ENCODE measurements at regions not wholly inside any gene's neighbourhood (a gene's known extent, or its start where the extent isn't known, plus 50 kb on each side); places are given as distances from the start of the nearest gene placed in this dataset.
"Not testable (repeated sequence)": the region's sequence is repeated elsewhere in the genome, so short reads cannot be mapped to it uniquely, and the experiment has no call there.

DNA sequence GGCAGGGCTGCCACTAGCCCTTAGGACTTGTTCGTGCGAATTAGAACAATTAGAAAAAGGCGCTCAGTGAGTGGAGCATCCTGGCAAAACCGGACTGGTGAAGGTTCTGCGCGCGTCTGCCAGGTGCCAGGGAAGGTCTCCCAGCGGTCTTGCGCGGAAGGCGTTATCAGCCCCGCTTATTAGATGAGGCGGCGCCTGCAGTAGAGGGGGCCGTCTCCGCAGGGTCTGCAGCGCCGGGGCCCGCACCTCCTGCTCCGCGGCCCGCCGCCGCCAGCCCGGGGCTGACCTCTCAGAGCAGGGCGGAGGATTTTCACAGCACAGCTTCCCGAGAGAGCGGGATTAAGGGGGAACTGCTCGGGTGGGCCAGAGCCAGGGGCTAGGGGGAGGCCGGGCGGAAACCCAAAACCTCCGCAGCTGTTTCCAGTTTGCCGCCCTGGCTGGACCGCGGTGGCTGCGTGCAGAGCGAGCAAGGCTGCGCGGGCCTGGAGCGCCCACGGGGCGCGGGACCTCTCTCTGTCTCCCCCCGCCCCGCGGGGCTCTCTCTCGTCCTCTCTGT, 155.2 kb downstream of the FOXD2 start:
- DNase-seq (ENCODE audit: low read depth in 1 of 2, low spot score in 1 of 2), result no peak

GRCh38 chr1:47593598-47594285, 155.9 kb downstream of the FOXD2 start:
- no peak for DNase-seq (ENCODE audit: low read depth in 1 of 2, low spot score in 1 of 2)

DNA sequence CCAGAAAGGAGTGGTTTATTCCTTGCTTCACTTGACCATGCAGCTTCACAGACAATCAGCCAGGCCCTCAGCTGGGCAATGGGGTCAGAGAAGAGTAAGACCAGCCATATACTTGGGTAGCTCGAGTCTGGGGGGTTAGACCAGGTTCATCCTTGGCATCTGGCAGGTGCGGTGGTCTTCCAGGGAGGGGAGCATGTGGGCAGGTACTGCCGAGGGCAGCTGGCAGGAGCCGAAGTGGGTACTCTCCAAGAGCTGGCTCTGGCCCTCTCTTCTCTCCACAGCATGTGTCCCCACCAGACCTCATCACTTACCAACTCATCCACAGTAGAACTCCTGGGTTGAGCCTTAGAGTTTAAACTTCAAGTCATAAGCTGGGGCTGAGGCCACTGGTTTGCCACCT, 156.8 kb downstream of the FOXD2 start:
- no peak for DNase-seq (ENCODE audit: low read depth in 1 of 2, low spot score in 1 of 2)

DNA sequence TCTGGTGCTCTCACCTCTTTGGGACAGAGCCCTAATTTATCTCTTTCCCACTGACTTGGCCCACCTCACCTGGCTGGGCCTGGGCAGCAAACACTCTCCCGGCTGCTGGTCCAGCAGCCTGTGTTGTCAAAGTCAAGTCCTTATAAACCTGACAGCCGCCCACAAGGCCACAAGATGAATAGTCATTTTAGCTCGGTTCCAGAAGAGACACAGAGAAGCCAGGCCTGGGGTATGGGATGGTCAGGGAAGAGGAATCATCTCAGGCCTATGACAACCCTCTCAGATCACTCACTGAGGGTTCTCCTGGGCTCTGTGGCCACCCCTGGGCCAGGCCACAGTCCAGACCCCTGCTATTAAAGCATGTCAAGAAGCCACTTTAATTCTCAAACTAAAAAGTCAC, 158.5 kb downstream of the FOXD2 start:
- no peak for DNase-seq (ENCODE audit: low read depth in 1 of 2, low spot score in 1 of 2)

DNA sequence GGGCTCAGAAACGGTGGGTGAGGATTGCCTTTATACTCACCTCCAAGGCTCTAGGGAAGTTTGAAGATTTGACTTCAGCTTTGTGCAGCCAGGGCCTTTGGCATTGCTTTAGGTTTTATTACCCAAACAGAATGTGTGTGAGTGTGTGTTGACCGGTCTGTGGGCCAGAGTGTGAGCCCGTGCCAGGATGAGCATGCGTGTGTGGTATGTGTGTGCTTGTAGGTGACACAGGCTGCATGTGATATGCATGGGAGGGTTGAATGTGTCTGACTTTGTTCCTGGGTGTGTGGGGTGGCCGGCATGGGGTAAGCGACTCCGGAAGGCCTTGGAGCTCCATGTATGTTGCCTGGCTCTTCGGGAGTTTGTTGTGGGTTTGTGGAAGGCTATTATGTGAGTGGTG, 160.5 kb downstream of the FOXD2 start:
- no peak for DNase-seq (ENCODE audit: low read depth in 1 of 2, low spot score in 1 of 2)

- DNase-seq (ENCODE audit: low read depth in 1 of 2, low spot score in 1 of 2), result no peak
These were observed 161.9 kb downstream of the FOXD2 start for GRCh38 chr1:47599777-47600176.

DNA sequence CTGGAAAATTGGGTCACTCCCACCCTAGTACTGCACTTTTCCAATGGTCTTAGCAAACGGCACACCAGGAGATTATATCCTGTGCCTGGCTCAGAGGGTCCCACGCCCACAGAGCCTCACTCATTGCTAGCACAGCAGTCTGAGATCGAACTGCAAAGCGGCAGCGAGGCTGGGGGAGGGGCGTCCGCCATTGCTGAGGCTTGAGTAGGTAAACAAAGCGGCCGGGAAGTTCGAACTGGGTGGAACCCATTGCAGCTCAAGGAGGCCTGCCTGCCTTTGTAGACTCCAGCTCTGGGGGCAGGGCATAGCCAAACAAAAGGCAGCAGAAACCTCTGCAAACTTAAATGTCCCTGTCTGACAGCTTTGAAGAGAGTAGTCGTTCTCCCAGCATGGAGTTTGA, 164.6 kb downstream of the FOXD2 start:
- DNase-seq (ENCODE audit: low read depth in 1 of 2, low spot score in 1 of 2), result not testable (repeated sequence)

DNA sequence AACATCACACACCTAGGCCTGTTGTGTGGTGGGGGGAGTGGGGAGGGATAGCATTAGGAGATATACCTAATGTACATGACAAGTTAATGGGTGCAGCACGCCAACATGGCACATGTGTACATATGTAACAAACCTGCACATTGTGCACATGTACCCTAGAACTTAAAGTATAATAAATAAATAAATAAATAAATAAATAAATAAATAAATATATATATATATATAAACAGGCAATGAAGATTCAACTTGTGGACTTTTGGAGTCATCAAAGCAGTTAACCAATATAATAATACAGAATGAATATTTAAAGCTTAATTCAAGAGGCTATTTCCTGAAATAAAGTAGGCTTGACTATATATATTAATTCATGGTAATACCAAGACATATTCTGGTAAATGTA, 167.0 kb downstream of the FOXD2 start:
- not testable (repeated sequence) for DNase-seq (ENCODE audit: low read depth in 1 of 2, low spot score in 1 of 2)

- DNase-seq (ENCODE audit: low read depth in 1 of 2, low spot score in 1 of 2), result no peak
These were observed 170.5 kb downstream of the FOXD2 start for GRCh38 chr1:47608296-47608875.

DNA sequence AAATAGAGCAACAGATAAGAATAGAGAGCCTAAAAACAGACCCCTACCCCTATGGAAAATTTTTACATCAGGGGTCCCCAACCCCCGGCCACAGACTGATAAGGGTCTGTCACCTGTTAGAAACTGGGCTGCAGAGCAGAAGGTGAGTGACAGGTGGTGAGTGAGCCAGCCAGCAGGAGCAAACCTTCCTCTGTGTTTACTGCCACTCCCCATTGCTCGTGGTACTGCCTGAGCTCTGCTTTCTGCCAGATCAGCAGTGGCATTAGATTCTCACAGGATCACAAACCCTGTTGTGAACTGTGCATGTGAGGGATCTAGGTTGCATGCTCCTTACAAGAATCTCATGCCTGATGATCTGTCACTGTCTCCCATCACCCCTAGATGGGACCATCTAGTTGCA, 174.1 kb downstream of the FOXD2 start:
- DNase-seq (ENCODE audit: low read depth in 1 of 2, low spot score in 1 of 2), result no peak

DNA sequence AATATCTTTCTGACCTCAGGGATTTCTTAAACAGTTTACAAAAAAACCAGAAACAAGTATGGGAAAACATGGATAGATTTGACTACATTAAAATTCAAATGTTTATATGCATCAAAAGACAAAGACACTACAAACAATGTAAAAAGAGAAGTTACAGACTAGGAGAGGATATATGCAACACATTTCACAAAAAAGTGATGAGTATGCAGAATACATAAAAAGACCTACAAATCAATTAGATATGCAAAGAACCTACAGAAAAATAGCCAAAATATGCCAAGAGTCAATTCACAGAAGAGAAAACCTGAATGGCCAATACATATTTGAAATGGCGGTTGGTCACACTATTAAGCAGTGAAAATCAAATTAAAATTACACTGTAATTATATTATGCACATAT, 175.0 kb downstream of the FOXD2 start:
- DNase-seq (ENCODE audit: low read depth in 1 of 2, low spot score in 1 of 2), result no peak

DNA sequence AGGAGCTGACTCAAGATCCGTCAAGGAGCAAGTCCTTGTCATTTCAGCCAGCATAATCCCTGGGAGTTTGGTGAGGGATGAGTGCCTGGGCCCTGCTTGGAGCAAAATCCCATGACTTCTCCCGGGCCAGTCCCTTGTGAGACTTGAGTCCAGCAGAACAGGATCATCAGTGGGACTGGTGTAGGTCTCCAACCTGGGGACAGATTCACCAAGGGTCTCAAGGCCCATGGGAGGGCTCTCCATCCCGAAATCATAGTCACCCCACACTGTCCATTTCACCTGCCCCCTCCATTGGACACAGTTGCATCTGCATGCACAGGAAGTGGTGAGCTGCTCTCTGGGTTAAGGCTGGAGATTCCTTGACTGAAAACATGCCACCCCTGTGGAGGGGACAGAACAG, 178.2 kb downstream of the FOXD2 start:
- no peak for DNase-seq (ENCODE audit: low read depth in 1 of 2, low spot score in 1 of 2)

DNA sequence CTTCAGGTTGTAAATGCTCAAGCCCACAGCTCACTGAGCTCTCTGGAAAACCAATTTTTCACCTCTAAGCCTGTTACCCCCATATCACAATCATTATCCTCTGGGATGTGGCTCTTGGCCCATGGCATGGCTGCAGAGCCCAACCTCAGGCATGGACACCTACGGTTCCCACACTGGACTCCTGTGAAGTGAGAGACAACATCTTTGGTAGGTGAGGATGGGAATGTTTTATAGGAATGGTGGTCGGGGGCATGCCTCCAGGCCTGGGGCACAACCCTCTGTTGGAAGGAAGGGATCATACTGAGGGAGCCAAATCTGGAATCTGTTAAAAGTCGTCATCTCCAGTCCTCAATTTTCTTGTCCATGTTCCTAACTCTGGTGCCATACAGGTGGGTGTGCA, 179.1 kb downstream of the FOXD2 start:
- DNase-seq (ENCODE audit: low read depth in 1 of 2, low spot score in 1 of 2), result no peak

DNA sequence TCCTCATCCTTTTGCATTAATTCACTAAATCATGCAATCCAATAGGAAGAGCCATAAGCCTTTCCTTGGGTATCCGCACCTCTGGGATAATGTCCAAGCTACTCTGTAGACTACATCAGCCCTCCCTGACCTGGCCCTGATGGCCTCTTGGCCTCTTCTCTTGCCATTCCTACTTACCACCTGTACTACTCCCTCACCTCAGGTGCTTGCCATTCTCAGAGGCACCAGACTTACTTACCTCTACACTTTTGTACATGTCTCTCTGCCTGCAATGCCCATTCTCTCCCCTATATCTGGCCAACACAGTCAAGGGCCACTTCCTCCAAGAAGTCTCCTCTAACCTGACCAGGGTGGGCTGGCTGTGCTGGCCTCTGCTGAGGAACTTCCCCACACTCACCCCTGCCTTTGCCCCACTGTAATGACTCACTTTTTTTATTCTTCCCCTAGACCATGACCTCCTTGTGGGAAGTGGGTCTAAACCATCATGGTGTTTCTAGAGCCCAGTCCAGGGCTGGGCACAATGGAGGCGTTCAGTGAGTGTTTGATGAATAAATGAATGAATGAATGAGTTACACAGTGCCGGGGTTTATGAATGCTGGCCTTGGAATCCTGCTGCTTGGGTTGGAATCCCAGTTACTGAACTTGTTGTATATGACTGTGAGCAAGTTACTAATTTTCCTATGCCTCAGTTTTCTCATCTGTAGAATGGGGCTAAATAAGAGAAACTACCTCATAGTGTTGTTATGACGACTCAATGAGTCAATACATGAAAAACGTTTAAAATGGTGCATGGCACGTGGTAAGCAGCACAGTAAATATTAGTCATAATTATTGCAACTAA, 179.8 kb downstream of the FOXD2 start:
- DNase-seq (ENCODE audit: low read depth in 1 of 2, low spot score in 1 of 2), result no peak

DNA sequence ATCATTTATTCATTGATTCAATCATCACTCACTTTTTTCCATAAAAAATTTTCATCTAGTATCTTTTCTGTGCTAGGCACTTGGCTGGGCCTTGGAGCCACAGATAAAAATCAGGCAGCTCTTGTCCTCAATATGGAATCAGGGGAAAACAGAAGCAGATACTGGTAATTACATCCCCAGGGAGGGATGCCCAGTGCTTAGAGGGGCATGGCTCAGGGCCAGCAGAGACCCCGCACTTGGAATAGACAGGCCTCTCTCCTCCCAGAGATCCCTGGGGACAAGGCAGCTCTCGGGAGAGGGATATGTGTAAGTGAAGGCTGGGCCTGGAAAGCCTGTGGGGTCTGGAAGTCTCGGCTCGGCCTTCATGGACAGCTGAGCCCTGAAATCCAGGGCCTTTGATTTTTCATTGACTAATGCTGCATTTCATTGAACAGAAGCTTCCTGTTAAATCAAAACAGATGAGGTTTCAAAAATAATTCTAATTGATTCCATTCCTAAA, 180.4 kb downstream of the FOXD2 start:
- no peak for DNase-seq (ENCODE audit: low read depth in 1 of 2, low spot score in 1 of 2)

- DNase-seq (ENCODE audit: low read depth in 1 of 2, low spot score in 1 of 2), result no peak
These were observed 181.0 kb downstream of the FOXD2 start for GRCh38 chr1:47618830-47619229.

- DNase-seq (ENCODE audit: low read depth in 1 of 2, low spot score in 1 of 2), result no peak
These were observed 183.6 kb downstream of the FOXD2 start for GRCh38 chr1:47621483-47621882.

DNA sequence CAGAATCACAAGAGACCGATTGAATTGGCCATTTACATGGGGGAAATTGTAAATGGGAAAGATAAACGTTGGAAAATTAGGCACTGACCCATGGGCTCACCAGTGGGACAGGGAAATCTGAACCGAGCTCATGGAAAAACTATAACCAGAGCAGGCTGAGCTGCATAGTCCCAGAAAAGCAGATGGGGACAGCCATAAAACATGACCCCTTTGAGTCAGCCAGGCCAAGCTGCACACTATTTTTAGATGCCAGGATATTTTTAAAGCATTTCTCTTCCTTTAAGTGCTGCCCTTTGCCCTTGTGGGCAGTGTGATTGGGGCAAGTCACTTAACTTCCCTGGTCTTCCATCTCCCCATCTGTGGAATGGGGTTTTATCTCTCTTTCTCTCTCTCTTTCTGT, 184.1 kb downstream of the FOXD2 start:
- no peak for DNase-seq (ENCODE audit: low read depth in 1 of 2, low spot score in 1 of 2)

DNA sequence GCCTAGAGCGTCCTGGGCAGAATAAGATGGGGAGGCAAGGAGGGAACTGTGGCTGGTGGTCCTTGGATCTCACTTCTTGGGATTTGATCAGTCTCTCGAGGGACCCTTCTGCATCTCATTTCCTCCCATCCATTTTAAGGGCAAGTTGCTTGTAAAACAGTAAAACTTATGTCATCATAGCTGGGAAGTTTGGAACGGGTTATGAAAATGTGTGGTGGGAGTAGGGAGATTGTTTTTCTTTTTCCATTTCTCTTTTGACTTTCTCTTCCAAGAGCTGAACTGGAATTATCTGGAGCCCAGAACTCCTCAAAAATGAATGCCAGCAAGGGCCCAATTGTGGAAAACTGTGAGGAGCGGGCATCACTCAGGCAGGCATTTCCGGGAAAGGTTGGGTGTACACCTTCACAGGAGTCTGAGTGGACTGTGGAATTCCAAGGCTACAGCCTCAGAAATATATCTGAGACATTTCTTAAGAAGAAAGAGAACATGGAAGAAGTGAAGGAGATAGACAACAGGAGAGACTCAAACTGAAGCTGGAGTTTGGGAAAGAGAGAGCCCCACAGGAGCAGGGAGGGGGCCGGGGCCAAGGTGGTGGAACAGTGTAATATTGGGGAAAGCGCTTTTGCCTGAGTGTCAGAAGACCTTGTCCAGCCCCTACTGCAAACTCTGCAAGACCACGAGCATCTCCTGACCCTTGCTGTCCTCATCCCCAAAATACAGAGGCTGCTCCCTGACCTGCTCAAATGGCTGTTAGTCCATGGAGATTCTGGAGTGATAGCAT, 185.1 kb downstream of the FOXD2 start:
- DNase-seq (ENCODE audit: low read depth in 1 of 2, low spot score in 1 of 2), result no peak

DNA sequence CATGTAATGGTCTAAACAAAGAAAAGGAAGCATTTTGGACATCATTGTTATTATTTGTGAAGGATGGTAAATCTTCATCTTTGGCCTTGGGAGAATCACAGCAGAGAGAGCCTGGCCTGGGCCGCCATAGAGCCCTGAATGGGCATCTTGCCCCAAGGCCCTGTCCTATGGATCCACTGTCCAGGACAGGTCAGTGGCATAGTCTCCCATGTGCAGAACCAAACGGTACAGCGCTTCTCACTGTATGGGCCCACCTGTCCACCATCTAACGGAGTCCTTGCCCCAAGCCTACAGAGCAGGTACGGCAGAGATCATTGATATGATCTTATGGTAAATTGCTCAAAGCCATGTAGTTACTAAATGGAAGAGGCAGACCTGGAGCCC, 185.7 kb downstream of the FOXD2 start:
- no peak for DNase-seq (ENCODE audit: low read depth in 1 of 2, low spot score in 1 of 2)

GRCh38 chr1:47624531-47624930, 186.7 kb downstream of the FOXD2 start:
- no peak for DNase-seq (ENCODE audit: low read depth in 1 of 2, low spot score in 1 of 2)

Measured in activated CD4-positive, alpha-beta T cell treated with anti-CD3 and anti-CD28 coated beads, Interleukin-2, amount 50 U/mL, for 24 hours (primary cell).